ENCODE measurements at regions not wholly inside any gene's neighbourhood (a gene's known extent, or its start where the extent isn't known, plus 50 kb on each side); places are given as distances from the start of the nearest gene placed in this dataset.

- intact Hi-C loops (cut with DNase I) = no loop called here
- Histone ChIP-seq H3K4me3 (no peak overlapping the region), H3K4me1 (no peaks in the 10 kb centered on the region), H3K36me3 (no peaks in the 10 kb centered on the region), H3K9me3 (no peaks in the 10 kb centered on the region), H3K27me3 (no peaks in the 10 kb centered on the region), H3K9ac (ENCODE audit: low read depth in 2 of 2, low read length in 2 of 2) (no peak overlapping the region), H3K27ac (no peak overlapping the region)
- TF ChIP-seq CTCF (IDR thresholded peaks at IDR 0.05) = no peak
- no peak for DNase-seq
Observed at GRCh38 chr1:2856676-2857375, 55.3 kb upstream of the TTC34 start.

- intact Hi-C loops (cut with DNase I) = no loop called here
- no peak for DNase-seq
- Histone ChIP-seq H3K36me3 (no peaks in the 10 kb centered on the region), H3K4me1 (no peaks in the 10 kb centered on the region), H3K9ac (ENCODE audit: low read depth in 2 of 2, low read length in 2 of 2) (no peak overlapping the region), H3K27ac (no peak overlapping the region), H3K9me3 (no peaks in the 10 kb centered on the region), H3K4me3 (no peak overlapping the region), H3K27me3 (no peaks in the 10 kb centered on the region)
- no peak for TF ChIP-seq CTCF (IDR thresholded peaks at IDR 0.05)
Observed at GRCh38 chr1:2857521-2857920, 56.0 kb upstream of the TTC34 start.

- H3K4me1 ChIP-seq = no peaks in the 10 kb centered on the region
- no peaks in the 10 kb centered on the region for H3K27me3 ChIP-seq
- no peak overlapping the region for H3K27ac ChIP-seq
- no peaks in the 10 kb centered on the region for H3K36me3 ChIP-seq
- no peak overlapping the region for H3K4me3 ChIP-seq
- intact Hi-C loops (cut with DNase I) = no loop called here
- no peaks in the 10 kb centered on the region for H3K9me3 ChIP-seq
- H3K9ac ChIP-seq (ENCODE audit: low read depth in 2 of 2, low read length in 2 of 2) = no peak overlapping the region
- no peak for TF ChIP-seq CTCF (IDR thresholded peaks at IDR 0.05)
- no peak for DNase-seq
Observed at GRCh38 chr1:2858676-2859075, 57.2 kb upstream of the TTC34 start.

GRCh38 chr1:2859219-2859880 is 57.9 kb upstream of the TTC34 start:
- H3K9ac ChIP-seq (ENCODE audit: low read depth in 2 of 2, low read length in 2 of 2) = no peak overlapping the region
- no peaks in the 10 kb centered on the region for H3K9me3 ChIP-seq
- H3K27me3 ChIP-seq = no peaks in the 10 kb centered on the region
- DNase-seq = no peak
- no peak overlapping the region for H3K27ac ChIP-seq
- no peaks in the 10 kb centered on the region for H3K36me3 ChIP-seq
- intact Hi-C loops (cut with DNase I) = no loop called here
- H3K4me3 ChIP-seq = no peak overlapping the region
- TF ChIP-seq CTCF (IDR thresholded peaks at IDR 0.05) = no peak
- H3K4me1 ChIP-seq = no peaks in the 10 kb centered on the region

- TF ChIP-seq CTCF (IDR thresholded peaks at IDR 0.05) = no peak
- no peak overlapping the region for H3K27ac ChIP-seq
- H3K27me3 ChIP-seq = no peaks in the 10 kb centered on the region
- no peak for DNase-seq
- no peaks in the 10 kb centered on the region for H3K36me3 ChIP-seq
- no peaks in the 10 kb centered on the region for H3K9me3 ChIP-seq
- no peak overlapping the region for H3K9ac ChIP-seq (ENCODE audit: low read depth in 2 of 2, low read length in 2 of 2)
- no peaks in the 10 kb centered on the region for H3K4me1 ChIP-seq
- H3K4me3 ChIP-seq = no peak overlapping the region
- intact Hi-C loops (cut with DNase I) = no loop called here
Observed at GRCh38 chr1:2859881-2860430, 58.5 kb upstream of the TTC34 start.

All from colonic mucosa (tissue), 4 donors.